ENCODE measurements at regions not wholly inside any gene's neighbourhood (a gene's known extent, or its start where the extent isn't known, plus 50 kb on each side); places are given as distances from the start of the nearest gene placed in this dataset.
"Not testable (repeated sequence)": the region's sequence is repeated elsewhere in the genome, so short reads cannot be mapped to it uniquely, and the experiment has no call there.

DNA sequence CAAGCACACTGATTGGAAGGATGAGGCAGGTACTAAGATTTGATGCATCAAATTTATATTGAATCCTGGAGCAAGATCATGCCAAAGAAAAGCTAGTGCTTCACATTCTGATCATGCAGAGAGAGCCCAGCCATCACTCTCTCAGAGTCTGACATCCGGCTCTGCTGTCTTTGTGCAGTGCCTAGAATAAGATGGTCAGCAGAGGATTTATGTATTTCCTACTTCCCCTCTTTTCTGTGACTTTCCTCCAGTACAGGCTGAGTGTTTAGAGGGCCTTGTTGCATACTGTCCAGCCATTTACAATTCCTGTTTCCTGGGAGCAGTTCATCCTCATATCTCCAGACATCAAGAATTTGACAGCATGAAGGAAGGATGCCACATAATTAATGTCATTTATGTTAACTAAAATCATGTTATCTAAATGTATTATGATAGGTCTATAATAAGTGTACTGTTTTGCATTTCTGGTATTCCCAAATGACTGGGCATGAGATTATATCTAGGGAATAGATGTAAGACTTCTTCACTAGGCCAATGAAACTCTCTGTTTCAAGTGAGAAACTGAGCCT lies 167.6 kb downstream of the EPM2A start:
- Mint-ChIP-seq H3K9me3 (ENCODE audit: unreplicated experiment) (no peaks in the 10 kb centered on the region), H3K27ac (ENCODE audit: unreplicated experiment) (no peak overlapping the region), H3K4me1 (ENCODE audit: low read depth, unreplicated experiment) (no peaks in the 10 kb centered on the region), H3K36me3 (ENCODE audit: insufficient read depth, unreplicated experiment) (no peaks in the 10 kb centered on the region), H3K4me3 (ENCODE audit: unreplicated experiment) (no peak overlapping the region), H3K27me3 (ENCODE audit: insufficient read depth, unreplicated experiment) (no peaks in the 10 kb centered on the region)
- Histone ChIP-seq H3K27me3 (replicated peaks; ENCODE audit: control insufficient read depth, insufficient read depth, low read length) (no peaks in the 10 kb centered on the region), H3K9me3 (no peaks in the 10 kb centered on the region), H3K36me3 (ENCODE audit: control insufficient read depth, insufficient read depth, low read length) (no peaks in the 10 kb centered on the region), H3K4me1 (no peaks in the 10 kb centered on the region), H3K4me3 (ENCODE audit: low read depth, low read length) (no peak overlapping the region)
- intact Hi-C loops (cut with micrococcal nuclease; ENCODE audit: unreplicated experiment), result no loop called here
- TF ChIP-seq, protein P1, sequence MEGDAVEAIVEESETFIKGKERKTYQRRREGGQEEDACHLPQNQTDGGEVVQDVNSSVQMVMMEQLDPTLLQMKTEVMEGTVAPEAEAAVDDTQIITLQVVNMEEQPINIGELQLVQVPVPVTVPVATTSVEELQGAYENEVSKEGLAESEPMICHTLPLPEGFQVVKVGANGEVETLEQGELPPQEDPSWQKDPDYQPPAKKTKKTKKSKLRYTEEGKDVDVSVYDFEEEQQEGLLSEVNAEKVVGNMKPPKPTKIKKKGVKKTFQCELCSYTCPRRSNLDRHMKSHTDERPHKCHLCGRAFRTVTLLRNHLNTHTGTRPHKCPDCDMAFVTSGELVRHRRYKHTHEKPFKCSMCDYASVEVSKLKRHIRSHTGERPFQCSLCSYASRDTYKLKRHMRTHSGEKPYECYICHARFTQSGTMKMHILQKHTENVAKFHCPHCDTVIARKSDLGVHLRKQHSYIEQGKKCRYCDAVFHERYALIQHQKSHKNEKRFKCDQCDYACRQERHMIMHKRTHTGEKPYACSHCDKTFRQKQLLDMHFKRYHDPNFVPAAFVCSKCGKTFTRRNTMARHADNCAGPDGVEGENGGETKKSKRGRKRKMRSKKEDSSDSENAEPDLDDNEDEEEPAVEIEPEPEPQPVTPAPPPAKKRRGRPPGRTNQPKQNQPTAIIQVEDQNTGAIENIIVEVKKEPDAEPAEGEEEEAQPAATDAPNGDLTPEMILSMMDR (IDR thresholded peaks at IDR 0.05; ENCODE audit: insufficient read depth in 1 of 2, low read depth in 1 of 2, low read length in 1 of 2, severe bottlenecking in 1 of 2, unreplicated experiment in 1 of 2), result no peak
- ChIA-PET CTCF (no interaction called here), POLR2A (no interaction called here)
- no peak for DNase-seq
- BruUV-seq (replicated peaks), result no TSS peak

DNA sequence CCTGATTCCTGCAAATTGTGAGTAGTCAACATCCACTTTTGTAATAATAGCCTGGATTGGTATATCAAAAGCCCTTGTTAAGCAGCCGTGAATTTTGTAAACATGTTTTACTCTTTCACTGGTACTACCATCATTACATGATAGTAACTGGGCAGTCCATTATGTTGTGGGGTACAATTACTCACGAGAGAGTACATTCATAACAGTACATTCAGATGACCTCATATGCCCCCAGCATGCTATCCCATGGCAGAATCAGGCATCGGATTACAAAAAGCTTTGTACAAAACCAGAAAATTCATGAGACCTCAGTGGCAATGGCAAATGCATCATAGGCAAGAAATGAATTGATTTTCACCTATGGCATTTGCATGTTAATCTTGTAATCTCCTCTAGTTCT lies 166.2 kb downstream of the EPM2A start:
- H3K27ac Mint-ChIP-seq (ENCODE audit: unreplicated experiment), result no peak overlapping the region
- BruUV-seq (replicated peaks), result no TSS peak
- Histone ChIP-seq H3K4me1 (no peaks in the 10 kb centered on the region), H3K4me3 (ENCODE audit: low read depth, low read length) (no peak overlapping the region), H3K36me3 (ENCODE audit: control insufficient read depth, insufficient read depth, low read length) (no peaks in the 10 kb centered on the region), H3K27me3 (replicated peaks; ENCODE audit: control insufficient read depth, insufficient read depth, low read length) (no peaks in the 10 kb centered on the region), H3K9me3 (no peaks in the 10 kb centered on the region)
- no peak for DNase-seq
- ChIA-PET CTCF (no interaction called here), POLR2A (no interaction called here)
- no peaks in the 10 kb centered on the region for H3K4me1 Mint-ChIP-seq (ENCODE audit: low read depth, unreplicated experiment)
- TF ChIP-seq, protein P1 (IDR thresholded peaks at IDR 0.05; ENCODE audit: insufficient read depth in 1 of 2, low read depth in 1 of 2, low read length in 1 of 2, severe bottlenecking in 1 of 2, unreplicated experiment in 1 of 2), result no peak
- H3K9me3 Mint-ChIP-seq (ENCODE audit: unreplicated experiment), result peaks cover 1% of the 10 kb centered on the region
- intact Hi-C loops (cut with micrococcal nuclease; ENCODE audit: unreplicated experiment), result no loop called here
- H3K27me3 Mint-ChIP-seq (ENCODE audit: insufficient read depth, unreplicated experiment), result no peaks in the 10 kb centered on the region
- H3K4me3 Mint-ChIP-seq (ENCODE audit: unreplicated experiment), result no peak overlapping the region
- H3K36me3 Mint-ChIP-seq (ENCODE audit: insufficient read depth, unreplicated experiment), result no peaks in the 10 kb centered on the region

DNA sequence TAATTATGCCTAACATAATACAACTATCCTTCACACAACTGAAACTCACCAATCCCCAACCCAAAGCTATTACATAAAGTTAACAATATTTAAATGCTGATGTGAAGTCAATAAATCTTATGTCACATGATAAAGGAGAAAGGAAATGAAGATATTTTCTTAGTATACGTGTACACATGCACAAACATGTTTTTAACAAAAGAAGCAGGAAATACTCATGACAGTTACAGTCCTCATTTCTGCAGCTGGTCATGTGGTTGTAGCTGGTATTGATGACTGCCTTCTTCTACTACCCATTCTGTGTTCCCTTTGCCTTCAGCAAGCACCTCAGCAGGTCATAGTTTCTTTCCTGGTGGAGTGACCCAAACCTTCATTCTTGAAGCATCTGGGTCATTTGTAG lies 165.0 kb downstream of the EPM2A start:
- H3K4me3 ChIP-seq (ENCODE audit: low read depth, low read length); DNase-seq; POLR2A ChIA-PET; CTCF ChIA-PET; H3K27me3 Mint-ChIP-seq (ENCODE audit: insufficient read depth, unreplicated experiment); H3K9me3 ChIP-seq; H3K4me1 Mint-ChIP-seq (ENCODE audit: low read depth, unreplicated experiment); H3K36me3 ChIP-seq (ENCODE audit: control insufficient read depth, insufficient read depth, low read length); H3K27me3 ChIP-seq (replicated peaks; ENCODE audit: control insufficient read depth, insufficient read depth, low read length); H3K4me3 Mint-ChIP-seq (ENCODE audit: unreplicated experiment); H3K27ac Mint-ChIP-seq (ENCODE audit: unreplicated experiment); BruUV-seq (replicated peaks); H3K4me1 ChIP-seq; intact Hi-C loops (cut with micrococcal nuclease; ENCODE audit: unreplicated experiment); H3K36me3 Mint-ChIP-seq (ENCODE audit: insufficient read depth, unreplicated experiment): not testable (repeated sequence)
- peaks cover 12% of the 10 kb centered on the region for H3K9me3 Mint-ChIP-seq (ENCODE audit: unreplicated experiment)

DNA sequence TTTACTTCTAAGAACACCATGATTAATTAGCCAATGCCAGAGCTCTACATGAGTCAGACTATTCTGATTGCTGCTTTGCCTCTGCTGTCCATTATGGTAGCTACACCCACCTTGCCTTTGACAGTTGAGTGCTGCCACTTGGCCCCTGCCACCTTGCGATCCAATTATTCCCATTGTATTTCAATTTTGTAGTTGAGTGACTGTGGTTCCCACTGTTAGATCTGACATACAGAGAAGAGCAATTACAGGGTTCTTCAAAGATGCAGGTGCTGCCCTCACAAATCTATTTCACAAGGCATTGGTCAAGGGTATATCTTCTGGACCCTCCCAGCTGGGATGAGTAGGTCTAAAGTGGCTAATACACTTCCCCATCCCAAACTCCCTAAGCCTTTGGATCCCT lies 161.1 kb downstream of the EPM2A start:
- H3K36me3 Mint-ChIP-seq (ENCODE audit: insufficient read depth, unreplicated experiment); H3K4me3 Mint-ChIP-seq (ENCODE audit: unreplicated experiment); BruUV-seq (replicated peaks); DNase-seq; H3K27ac Mint-ChIP-seq (ENCODE audit: unreplicated experiment); H3K27me3 Mint-ChIP-seq (ENCODE audit: insufficient read depth, unreplicated experiment); H3K27me3 ChIP-seq (replicated peaks; ENCODE audit: control insufficient read depth, insufficient read depth, low read length); H3K4me1 Mint-ChIP-seq (ENCODE audit: low read depth, unreplicated experiment); CTCF ChIA-PET; H3K36me3 ChIP-seq (ENCODE audit: control insufficient read depth, insufficient read depth, low read length); H3K4me3 ChIP-seq (ENCODE audit: low read depth, low read length); H3K4me1 ChIP-seq; intact Hi-C loops (cut with micrococcal nuclease; ENCODE audit: unreplicated experiment); POLR2A ChIA-PET; H3K9me3 ChIP-seq: not testable (repeated sequence)
- peaks cover 29% of the 10 kb centered on the region for H3K9me3 Mint-ChIP-seq (ENCODE audit: unreplicated experiment)
